ENCODE measurements at regions not wholly inside any gene's neighbourhood (a gene's known extent, or its start where the extent isn't known, plus 50 kb on each side); places are given as distances from the start of the nearest gene placed in this dataset.

DNA sequence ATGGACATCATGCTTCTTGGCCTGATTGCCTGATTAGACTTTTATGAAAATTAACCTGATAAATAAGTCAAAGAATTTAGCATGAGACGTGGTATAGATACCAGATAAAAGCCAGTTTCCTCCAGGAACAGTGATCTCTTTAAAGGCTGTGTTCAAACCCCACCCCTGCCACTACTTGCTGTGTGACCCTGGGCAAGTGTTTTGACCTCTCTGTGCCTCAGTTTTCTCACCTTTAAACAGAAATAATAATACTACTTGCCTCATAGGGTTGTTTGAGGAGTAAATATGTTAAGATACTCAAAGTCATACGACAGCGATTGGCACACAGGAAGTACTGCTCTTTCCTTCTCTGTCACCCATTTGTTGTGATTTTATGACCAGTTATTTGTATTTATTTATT is 115.5 kb downstream of the MAF start:
- no peaks in the 10 kb centered on the region for H3K4me1 ChIP-seq (ENCODE audit: control insufficient read depth, insufficient read depth, low read length)
- dilution Hi-C loops (cut with HindIII; ENCODE audit: low sequenced_read_pairs, unreplicated experiment) = no loop called here

More for the DNA sequence above, 115.5 kb downstream of the MAF start:
- Histone ChIP-seq H2AFZ (replicated peaks; ENCODE audit: low read length, poor library complexity) (no peak overlapping the region), H3K18ac (ENCODE audit: low read depth, low read length) (no peak overlapping the region), H3K79me1 (ENCODE audit: low read depth in 1 of 2, low read length in 2 of 2) (no peaks in the 10 kb centered on the region), H3K56ac (ENCODE audit: extremely low read depth, insufficient read depth, low read length) (no peak overlapping the region), H4K91ac (ENCODE audit: insufficient read depth, low read depth, low read length) (no peak overlapping the region), H2BK15ac (ENCODE audit: low read depth, low read length) (no peak overlapping the region), H3K9ac (ENCODE audit: low read depth, low read length) (no peak overlapping the region), H3K4ac (ENCODE audit: low read depth, low read length) (no peak overlapping the region), H4K8ac (ENCODE audit: low read depth in 2 of 2, low read length in 2 of 2) (no peak overlapping the region), H2AK9ac (replicated peaks; ENCODE audit: low read depth, low read length, poor library complexity) (no peak overlapping the region), H3K36me3 (ENCODE audit: control insufficient read depth, insufficient read depth, low read length) (no peaks in the 10 kb centered on the region), H2BK5ac (ENCODE audit: low read depth, low read length, poor library complexity, severe bottlenecking) (no peak overlapping the region), H3K4me3 (ENCODE audit: insufficient read depth, low read depth, low read length) (no peak overlapping the region), H3K14ac (replicated peaks; ENCODE audit: low read depth, low read length) (no peak overlapping the region), H3K23ac (ENCODE audit: low read depth, low read length) (no peak overlapping the region), H3K9me3 (ENCODE audit: control insufficient read depth, insufficient read depth, low read length) (peaks cover 28% of the 10 kb centered on the region), H2BK120ac (ENCODE audit: low read depth, low read length) (no peak overlapping the region), H4K20me1 (ENCODE audit: insufficient read depth, low read length) (no peaks in the 10 kb centered on the region), H2BK20ac (ENCODE audit: low read depth, low read length) (no peak overlapping the region), H3K4me2 (ENCODE audit: low read depth, low read length) (no peak overlapping the region), H4K5ac (ENCODE audit: low read depth, low read length) (no peak overlapping the region), H3K27me3 (ENCODE audit: control insufficient read depth, insufficient read depth, low read length) (no peaks in the 10 kb centered on the region), H2AK5ac (ENCODE audit: low read depth, low read length) (no peak overlapping the region), H3K9me1 (ENCODE audit: insufficient read depth, low read length) (no peaks in the 10 kb centered on the region), H3K27ac (ENCODE audit: insufficient read depth, low read length) (no peak overlapping the region)
- intact Hi-C loops (cut with micrococcal nuclease) = no loop called here
- POLR2A ChIA-PET (ENCODE audit: unreplicated experiment) = no interaction called here
- CTCF ChIA-PET = no interaction called here
- no TSS peak for BruUV-seq (replicated peaks)
- no CpG with 5 or more reads among the region's 3 CpGs for WGBS, 2 experiments (ENCODE audit: extremely low coverage in 2 of 2, insufficient read length in 1 of 2)
- TF ChIP-seq, protein P1, sequence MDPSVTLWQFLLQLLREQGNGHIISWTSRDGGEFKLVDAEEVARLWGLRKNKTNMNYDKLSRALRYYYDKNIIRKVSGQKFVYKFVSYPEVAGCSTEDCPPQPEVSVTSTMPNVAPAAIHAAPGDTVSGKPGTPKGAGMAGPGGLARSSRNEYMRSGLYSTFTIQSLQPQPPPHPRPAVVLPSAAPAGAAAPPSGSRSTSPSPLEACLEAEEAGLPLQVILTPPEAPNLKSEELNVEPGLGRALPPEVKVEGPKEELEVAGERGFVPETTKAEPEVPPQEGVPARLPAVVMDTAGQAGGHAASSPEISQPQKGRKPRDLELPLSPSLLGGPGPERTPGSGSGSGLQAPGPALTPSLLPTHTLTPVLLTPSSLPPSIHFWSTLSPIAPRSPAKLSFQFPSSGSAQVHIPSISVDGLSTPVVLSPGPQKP (IDR thresholded peaks at IDR 0.05; ENCODE audit: borderline replicate concordance, low read depth, low read length) = no peak
- TF ChIP-seq MAFK (IDR thresholded peaks at IDR 0.05; ENCODE audit: low read depth, low read length) (no peak), MXI1 (IDR thresholded peaks at IDR 0.05; ENCODE audit: borderline replicate concordance, low read depth, low read length) (no peak), CHD1 (IDR thresholded peaks at IDR 0.05; ENCODE audit: low read depth, low read length) (no peak), CEBPB (IDR thresholded peaks at IDR 0.05; ENCODE audit: low read depth, low read length) (no peak), RAD21 (IDR thresholded peaks at IDR 0.05; ENCODE audit: low read length) (no peak)
- TF ChIP-seq, protein P2, sequence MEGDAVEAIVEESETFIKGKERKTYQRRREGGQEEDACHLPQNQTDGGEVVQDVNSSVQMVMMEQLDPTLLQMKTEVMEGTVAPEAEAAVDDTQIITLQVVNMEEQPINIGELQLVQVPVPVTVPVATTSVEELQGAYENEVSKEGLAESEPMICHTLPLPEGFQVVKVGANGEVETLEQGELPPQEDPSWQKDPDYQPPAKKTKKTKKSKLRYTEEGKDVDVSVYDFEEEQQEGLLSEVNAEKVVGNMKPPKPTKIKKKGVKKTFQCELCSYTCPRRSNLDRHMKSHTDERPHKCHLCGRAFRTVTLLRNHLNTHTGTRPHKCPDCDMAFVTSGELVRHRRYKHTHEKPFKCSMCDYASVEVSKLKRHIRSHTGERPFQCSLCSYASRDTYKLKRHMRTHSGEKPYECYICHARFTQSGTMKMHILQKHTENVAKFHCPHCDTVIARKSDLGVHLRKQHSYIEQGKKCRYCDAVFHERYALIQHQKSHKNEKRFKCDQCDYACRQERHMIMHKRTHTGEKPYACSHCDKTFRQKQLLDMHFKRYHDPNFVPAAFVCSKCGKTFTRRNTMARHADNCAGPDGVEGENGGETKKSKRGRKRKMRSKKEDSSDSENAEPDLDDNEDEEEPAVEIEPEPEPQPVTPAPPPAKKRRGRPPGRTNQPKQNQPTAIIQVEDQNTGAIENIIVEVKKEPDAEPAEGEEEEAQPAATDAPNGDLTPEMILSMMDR (conservative IDR thresholded peaks at IDR 0.05; ENCODE audit: low read depth, low read length) = no peak
- in situ Hi-C loops (cut with MboI; ENCODE audit: low sequenced_read_pairs) = no loop called here
- ATAC-seq (ENCODE audit: low read depth) (no peak), DNase-seq (no peak)
